Mesendoderm (in vitro differentiated cells): ENCODE measurements at regions not wholly inside any gene's neighbourhood (a gene's known extent, or its start where the extent isn't known, plus 50 kb on each side); places are given as distances from the start of the nearest gene placed in this dataset.
A peak's percentile ranks its signal among the peaks of the same experiment; 100 is the strongest.

Experiments
- DNase-seq: peaks from one replicate; pipeline ENCODE4 v3.0.0; 2013
- H2AK5ac ChIP-seq: 2 replicates; pipeline ENCODE4 v1.6.1; 2013; ENCODE audit warnings: low read length, inconsistent platforms
- H2BK120ac ChIP-seq: 2 replicates; pipeline ENCODE4 v1.6.1; 2013; ENCODE audit warnings: low read depth, mild to moderate bottlenecking, low read length, moderate library complexity, mixed read lengths
- H2BK15ac ChIP-seq: replicated peaks from 2 replicates; pipeline ENCODE4 v1.6.1; 2013; ENCODE audit warnings: low read depth, mild to moderate bottlenecking, moderate library complexity
- H2BK5ac ChIP-seq: 2 replicates; pipeline ENCODE4 v1.6.1; 2013; ENCODE audit warnings: low read length, inconsistent platforms
- H3K18ac ChIP-seq: 2 replicates; pipeline ENCODE4 v1.6.1; 2013; ENCODE audit warnings: mild to moderate bottlenecking, low read length, mixed read lengths
- H3K23ac ChIP-seq: one replicate; pipeline ENCODE4 v1.6.1; 2013; ENCODE audit warnings: low read length
- H3K27ac ChIP-seq: 2 replicates; pipeline ENCODE4 v1.5.1; 2013; ENCODE audit warnings: low read depth, mild to moderate bottlenecking, inconsistent platforms, low read length, moderate library complexity
- H3K27me3 ChIP-seq: 2 replicates; pipeline ENCODE4 v1.6.1; 2013; ENCODE audit warnings: low read length, control low read depth, mild to moderate bottlenecking, inconsistent platforms; ENCODE audit not compliant: insufficient read depth, poor library complexity
- H3K36me3 ChIP-seq: 2 replicates; pipeline ENCODE4 v1.6.1; 2013; ENCODE audit warnings: low read length, inconsistent platforms; ENCODE audit not compliant: control insufficient read depth, insufficient read depth
- H3K4ac ChIP-seq: one replicate; pipeline ENCODE4 v1.6.1; 2013; ENCODE audit warnings: low read depth, mild to moderate bottlenecking, low read length, moderate library complexity
- H3K4me1 ChIP-seq: 2 replicates; pipeline ENCODE4 v1.6.1; 2013; ENCODE audit warnings: low read depth, low read length, inconsistent platforms; ENCODE audit not compliant: control insufficient read depth
- H3K4me2 ChIP-seq: 2 replicates; pipeline ENCODE4 v1.6.1; 2013; ENCODE audit warnings: low read length
- H3K4me3 ChIP-seq: 2 replicates; pipeline ENCODE4 v1.5.1; 2013; ENCODE audit warnings: mild to moderate bottlenecking, low read length
- H3K56ac ChIP-seq: one replicate; pipeline ENCODE4 v1.6.1; 2013; ENCODE audit warnings: low read length
- H3K79me1 ChIP-seq: 2 replicates; pipeline ENCODE4 v1.6.1; 2013; ENCODE audit warnings: low read length, inconsistent platforms
- H3K79me2 ChIP-seq: 2 replicates; pipeline ENCODE4 v1.6.1; 2013; ENCODE audit warnings: mild to moderate bottlenecking, low read length; ENCODE audit not compliant: control insufficient read depth, insufficient read depth
- H3K9ac ChIP-seq: 2 replicates; pipeline ENCODE4 v1.6.1; 2013; ENCODE audit warnings: low read length, inconsistent platforms
- H4K5ac ChIP-seq: one replicate; pipeline ENCODE4 v1.6.1; 2013; ENCODE audit warnings: low read length
- H4K8ac ChIP-seq: one replicate; pipeline ENCODE4 v1.6.1; 2013; ENCODE audit warnings: low read depth, mild to moderate bottlenecking, control low read depth, low read length, moderate library complexity
- WGBS: extraction: QIAGEN DNeasy Blood & Tissue Kit; methylation state at CpG from one replicate; pipeline ENCODE4 v1.1.7; 2013; ENCODE audit warnings: low lambda C conversion rate, missing lambda C conversion rate; ENCODE audit not compliant: insufficient coverage; ENCODE audit errors: extremely low coverage; 5-methylcytosine and 5-hydroxymethylcytosine counted together

- WGBS = no CpG with 5 or more reads among the region's 5 CpGs
- H3K4me2 ChIP-seq = no peak overlapping the region
- no peak overlapping the region for H2BK15ac ChIP-seq
- no peak overlapping the region for H2BK120ac ChIP-seq
- no peak for DNase-seq
- no peak overlapping the region for H3K18ac ChIP-seq
- no peaks in the 10 kb centered on the region for H3K36me3 ChIP-seq
- H3K4ac ChIP-seq = no peak overlapping the region
- no peaks in the 10 kb centered on the region for H3K79me2 ChIP-seq
- no peak overlapping the region for H3K27ac ChIP-seq
- no peaks in the 10 kb centered on the region for H3K27me3 ChIP-seq
- H3K9ac ChIP-seq = no peak overlapping the region
- no peak overlapping the region for H3K4me3 ChIP-seq
- no peak overlapping the region for H3K23ac ChIP-seq
- no peak overlapping the region for H4K5ac ChIP-seq
- H3K79me1 ChIP-seq = no peaks in the 10 kb centered on the region
- no peak overlapping the region for H3K56ac ChIP-seq
- H4K8ac ChIP-seq = no peak overlapping the region
- no peaks in the 10 kb centered on the region for H3K4me1 ChIP-seq
- H2AK5ac ChIP-seq = no peak overlapping the region
- H2BK5ac ChIP-seq = no peak overlapping the region
These were observed 175.1 kb upstream of the PMEPA1 start for GRCh38 chr20:57884956-57885355.

GRCh38 chr20:57883761-57884160, 173.9 kb upstream of the PMEPA1 start:
- Histone ChIP-seq H2BK5ac (no peak overlapping the region), H3K27me3 (no peaks in the 10 kb centered on the region), H3K56ac (no peak overlapping the region), H3K79me2 (no peaks in the 10 kb centered on the region), H3K36me3 (no peaks in the 10 kb centered on the region), H2BK15ac (no peak overlapping the region), H3K4me1 (no peaks in the 10 kb centered on the region), H2BK120ac (no peak overlapping the region), H3K4me3 (no peak overlapping the region), H3K4ac (no peak overlapping the region), H2AK5ac (no peak overlapping the region), H4K8ac (no peak overlapping the region), H3K79me1 (no peaks in the 10 kb centered on the region), H3K4me2 (no peak overlapping the region), H3K9ac (no peak overlapping the region), H3K18ac (no peak overlapping the region), H4K5ac (no peak overlapping the region), H3K23ac (no peak overlapping the region), H3K27ac (no peak overlapping the region)
- no CpG with 5 or more reads among the region's 5 CpGs for WGBS
- DNase-seq = no peak

GRCh38 chr20:57883224-57883623, 173.4 kb upstream of the PMEPA1 start:
- Histone ChIP-seq H3K4me3 (no peak overlapping the region), H4K5ac (no peak overlapping the region), H3K56ac (no peak overlapping the region), H3K9ac (no peak overlapping the region), H2BK120ac (no peak overlapping the region), H3K36me3 (no peaks in the 10 kb centered on the region), H3K4ac (no peak overlapping the region), H2BK5ac (no peak overlapping the region), H3K4me2 (no peak overlapping the region), H3K18ac (no peak overlapping the region), H3K4me1 (no peaks in the 10 kb centered on the region), H3K27ac (no peak overlapping the region), H3K27me3 (no peaks in the 10 kb centered on the region), H3K79me2 (no peaks in the 10 kb centered on the region), H2AK5ac (no peak overlapping the region), H3K79me1 (no peaks in the 10 kb centered on the region), H4K8ac (no peak overlapping the region), H3K23ac (no peak overlapping the region), H2BK15ac (no peak overlapping the region)
- 100% methylated on average over 3 of the region's 6 CpGs for WGBS
- no peak for DNase-seq

- H3K9ac ChIP-seq = no peak overlapping the region
- H4K5ac ChIP-seq = no peak overlapping the region
- no peaks in the 10 kb centered on the region for H3K79me1 ChIP-seq
- no peaks in the 10 kb centered on the region for H3K27me3 ChIP-seq
- WGBS = no CpG with 5 or more reads among the region's 16 CpGs
- H3K36me3 ChIP-seq = no peaks in the 10 kb centered on the region
- H3K23ac ChIP-seq = no peak overlapping the region
- no peaks in the 10 kb centered on the region for H3K79me2 ChIP-seq
- no peak overlapping the region for H2BK120ac ChIP-seq
- H2BK5ac ChIP-seq = no peak overlapping the region
- H3K56ac ChIP-seq = no peak overlapping the region
- no peak overlapping the region for H3K27ac ChIP-seq
- H3K18ac ChIP-seq = no peak overlapping the region
- H2AK5ac ChIP-seq = no peak overlapping the region
- H3K4me3 ChIP-seq = no peak overlapping the region
- peak; percentile 25 for DNase-seq
- no peaks in the 10 kb centered on the region for H3K4me1 ChIP-seq
- no peak overlapping the region for H3K4me2 ChIP-seq
- H3K4ac ChIP-seq = no peak overlapping the region
- H2BK15ac ChIP-seq = no peak overlapping the region
- no peak overlapping the region for H4K8ac ChIP-seq
These were observed 172.8 kb upstream of the PMEPA1 start for GRCh38 chr20:57882451-57883161.

DNA sequence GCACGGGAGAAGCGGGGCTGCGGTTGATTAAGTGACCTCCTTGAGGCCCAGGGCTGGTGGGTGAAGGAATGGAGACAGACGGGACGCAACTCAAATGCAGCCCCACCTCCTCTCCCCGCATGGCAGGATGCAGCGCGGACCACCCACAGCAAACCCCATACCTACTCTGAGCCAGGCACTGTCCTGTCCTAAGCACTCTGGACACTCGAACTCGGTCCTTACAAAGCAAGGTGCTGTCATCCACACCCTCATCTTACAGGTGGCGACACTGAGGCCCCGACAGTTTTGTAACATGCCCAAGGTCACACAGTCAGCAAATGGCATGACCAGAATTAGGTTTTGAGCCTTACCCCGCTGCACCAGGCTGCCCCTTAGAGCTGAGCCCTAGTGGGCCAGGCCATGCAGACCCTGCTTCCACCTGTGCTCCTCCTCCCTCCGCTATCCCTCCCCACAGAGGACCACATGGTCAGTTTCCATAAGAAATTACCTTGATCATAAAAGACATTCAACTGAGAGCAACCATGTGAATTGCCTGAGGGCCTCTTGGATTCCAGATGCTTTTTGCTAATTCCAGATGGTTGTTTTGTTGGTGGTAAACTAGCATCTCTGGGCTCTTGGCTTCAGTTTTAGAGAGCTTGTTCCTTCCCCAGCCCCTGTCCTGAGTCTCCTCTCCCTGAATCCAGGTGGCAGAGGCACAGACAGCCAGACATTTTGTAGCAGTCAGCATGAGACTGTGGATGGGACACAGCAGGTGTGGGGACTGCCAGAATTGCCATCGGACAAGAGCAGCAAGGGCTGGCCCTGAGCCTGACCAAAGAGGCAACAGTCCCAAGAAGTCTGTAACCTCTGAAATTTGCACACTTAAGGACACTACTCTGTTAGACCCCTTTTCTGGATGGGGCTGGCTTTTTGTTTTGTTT, 171.9 kb upstream of the PMEPA1 start:
- Histone ChIP-seq H3K4me3 (no peak overlapping the region), H3K79me1 (no peaks in the 10 kb centered on the region), H2BK120ac (no peak overlapping the region), H3K4me2 (no peak overlapping the region), H2AK5ac (no peak overlapping the region), H4K8ac (no peak overlapping the region), H2BK5ac (no peak overlapping the region), H3K27me3 (no peaks in the 10 kb centered on the region), H2BK15ac (no peak overlapping the region), H3K4me1 (no peaks in the 10 kb centered on the region), H3K9ac (no peak overlapping the region), H3K56ac (no peak overlapping the region), H3K36me3 (no peaks in the 10 kb centered on the region), H3K79me2 (no peaks in the 10 kb centered on the region), H3K4ac (no peak overlapping the region), H3K27ac (no peak overlapping the region), H3K18ac (no peak overlapping the region), H3K23ac (no peak overlapping the region), H4K5ac (no peak overlapping the region)
- WGBS = no CpG with 5 or more reads among the region's 15 CpGs
- no peak for DNase-seq
